Astrocyte of the spinal cord (primary cell): ENCODE measurements at regions not wholly inside any gene's neighbourhood (a gene's known extent, or its start where the extent isn't known, plus 50 kb on each side); places are given as distances from the start of the nearest gene placed in this dataset.
A peak's percentile ranks its signal among the peaks of the same experiment; 100 is the strongest.

Experiments used
- DNase-seq: peaks from one replicate; pipeline ENCODE4 v3.0.0; 2011; ENCODE audit warnings: low read depth, low spot score
- H3K4me3 ChIP-seq: 2 replicates; pipeline ENCODE4 v1.5.1; 2011; ENCODE audit warnings: low read depth, mild to moderate bottlenecking, low read length, moderate library complexity
- CTCF ChIP-seq: IDR thresholded peaks from 2 replicates; pipeline ENCODE4 v1.5.1; 2012; ENCODE audit warnings: low read depth, mild to moderate bottlenecking, low read length, inconsistent platforms
- in situ Hi-C: cut with HindIII; loops from 2 replicates; pipeline ENCODE4 v1.10.0; 2017; ENCODE audit warnings: low sequenced_read_pairs

GRCh38 chr5:135196483-135196882 lies 162.5 kb upstream of the PITX1 start:
- no peak overlapping the region for H3K4me3 ChIP-seq
- TF ChIP-seq CTCF = no peak
- DNase-seq = no peak
- in situ Hi-C loops = no loop called here

- no peak overlapping the region for H3K4me3 ChIP-seq
- in situ Hi-C loops = no loop called here
- no peak for TF ChIP-seq CTCF
- DNase-seq = peak; percentile 30
Measured at GRCh38 chr5:135195270-135195608, 161.2 kb upstream of the PITX1 start.

GRCh38 chr5:135194573-135195269 lies 160.7 kb upstream of the PITX1 start:
- no peak overlapping the region for H3K4me3 ChIP-seq
- in situ Hi-C loops = no loop called here
- DNase-seq = peak; percentile 26
- TF ChIP-seq CTCF = no peak

- in situ Hi-C loops = no loop called here
- TF ChIP-seq CTCF = no peak
- DNase-seq = no peak
- H3K4me3 ChIP-seq = no peak overlapping the region
Measured at GRCh38 chr5:135194126-135194488, 160.1 kb upstream of the PITX1 start.

- DNase-seq = peak; percentile 75
- no peak for TF ChIP-seq CTCF
- in situ Hi-C loops = no loop called here
- no peak overlapping the region for H3K4me3 ChIP-seq
Measured at GRCh38 chr5:135193213-135194125, 159.4 kb upstream of the PITX1 start.

GRCh38 chr5:135192351-135192750 lies 158.3 kb upstream of the PITX1 start:
- no peak overlapping the region for H3K4me3 ChIP-seq
- no peak for DNase-seq
- in situ Hi-C loops = no loop called here
- TF ChIP-seq CTCF = no peak
